ENCODE measurements at regions not wholly inside any gene's neighbourhood (a gene's known extent, or its start where the extent isn't known, plus 50 kb on each side); places are given as distances from the start of the nearest gene placed in this dataset.

- no peak for TF ChIP-seq CTCF (IDR thresholded peaks at IDR 0.05; ENCODE audit: insufficient read depth, low read depth, low read length, missing control alignments)
- no peak for DNase-seq (ENCODE audit: low read depth)
- no peak overlapping the region for H3K4me3 ChIP-seq (ENCODE audit: low read length)
These were observed 275.6 kb downstream of the BRD1 start for GRCh38 chr22:49551897-49552614.

GRCh38 chr22:49551446-49551845, 276.2 kb downstream of the BRD1 start:
- DNase-seq (ENCODE audit: low read depth): no peak
- no peak overlapping the region for H3K4me3 ChIP-seq (ENCODE audit: low read length)
- TF ChIP-seq CTCF (IDR thresholded peaks at IDR 0.05; ENCODE audit: insufficient read depth, low read depth, low read length, missing control alignments): no peak

- TF ChIP-seq CTCF (IDR thresholded peaks at IDR 0.05; ENCODE audit: insufficient read depth, low read depth, low read length, missing control alignments): no peak
- no peak for DNase-seq (ENCODE audit: low read depth)
- H3K4me3 ChIP-seq (ENCODE audit: low read length): no peak overlapping the region
These were observed 276.8 kb downstream of the BRD1 start for GRCh38 chr22:49550766-49551362.

GRCh38 chr22:49550141-49550430, 277.6 kb downstream of the BRD1 start:
- DNase-seq (ENCODE audit: low read depth): no peak
- no peak for TF ChIP-seq CTCF (IDR thresholded peaks at IDR 0.05; ENCODE audit: insufficient read depth, low read depth, low read length, missing control alignments)
- H3K4me3 ChIP-seq (ENCODE audit: low read length): no peak overlapping the region

- DNase-seq (ENCODE audit: low read depth): no peak
- no peak for TF ChIP-seq CTCF (IDR thresholded peaks at IDR 0.05; ENCODE audit: insufficient read depth, low read depth, low read length, missing control alignments)
- no peak overlapping the region for H3K4me3 ChIP-seq (ENCODE audit: low read length)
These were observed 278.2 kb downstream of the BRD1 start for GRCh38 chr22:49549256-49550140.

GRCh38 chr22:49548356-49549202, 279.1 kb downstream of the BRD1 start:
- DNase-seq (ENCODE audit: low read depth): no peak
- H3K4me3 ChIP-seq (ENCODE audit: low read length): no peak overlapping the region
- no peak for TF ChIP-seq CTCF (IDR thresholded peaks at IDR 0.05; ENCODE audit: insufficient read depth, low read depth, low read length, missing control alignments)

Measured in epithelial cell of esophagus (primary cell).